Esophagus muscularis mucosa (tissue), 4 donors: ENCODE measurements at regions not wholly inside any gene's neighbourhood (a gene's known extent, or its start where the extent isn't known, plus 50 kb on each side); places are given as distances from the start of the nearest gene placed in this dataset.

Experiments
- DNase-seq: peaks from one replicate; pipeline ENCODE4 v3.0.0-alpha.2; 2017; ENCODE audit errors: extremely low spot score
- H3K27ac ChIP-seq, 4 donors: fragments of 200-600 bp; sonication (generic); replicated peaks in 1 of 4; 1 replicate in 3 of 4; 2 replicates in 1 of 4; pipeline ENCODE4 v1.5.1; 2016 to 2019; ENCODE audit warnings: mild to moderate bottlenecking in 1 of 4
- H3K27me3 ChIP-seq, 4 donors: fragments of 200-600 bp; sonication (generic); one replicate each; pipeline versions ENCODE4 v1.5.1 to v1.6.0; 2016 to 2019
- H3K36me3 ChIP-seq, 4 donors: fragments of 200-600 bp; sonication (generic); one replicate each; pipeline ENCODE4 v1.5.1; 2016 to 2019
- H3K4me1 ChIP-seq, 4 donors: fragments of 200-600 bp; sonication (generic); one replicate each; pipeline ENCODE4 v1.5.1; 2016 to 2019
- H3K4me3 ChIP-seq, 4 donors: fragments of 200-600 bp; sonication (generic); 1 replicate in 2 of 4; 2 replicates in 2 of 4; pipeline ENCODE4 v1.5.1; 2016 to 2019; ENCODE audit warnings: mild to moderate bottlenecking in 4 of 4, moderate library complexity in 1 of 4
- H3K9me3 ChIP-seq, 4 donors: fragments of 200-600 bp; sonication (generic); 1 replicate in 3 of 4; 2 replicates in 1 of 4; pipeline ENCODE4 v1.5.1; 2016 to 2019
- EP300 ChIP-seq: sonication (generic); formaldehyde crosslinking; IDR thresholded peaks from one replicate; pipeline ENCODE4 v1.6.1; 2017; ENCODE audit warnings: antibody characterized with exemption
- POLR2A ChIP-seq: fragments of 450-650 bp; IDR thresholded peaks from one replicate; pipeline ENCODE4 v1.6.1; 2017; ENCODE audit warnings: antibody characterized with exemption, moderate library complexity, mild to moderate bottlenecking, low read depth
- POLR2AphosphoS5 ChIP-seq, 2 donors: sonication (generic); formaldehyde crosslinking; IDR thresholded peaks; one replicate each; pipeline ENCODE4 v1.6.1; 2017; ENCODE audit warnings: antibody characterized with exemption in 2 of 2
- WGBS: methylation state at CpG from one replicate; pipeline ENCODE4 v1.1.5; 2018; 5-methylcytosine and 5-hydroxymethylcytosine counted together
- intact Hi-C: fragments of 100-400 bp; cut with DNase I; formaldehyde crosslinking; loops from one replicate; pipeline ENCODE4 v1.15.1; 2023
- TF ChIP-seq, protein P1 (sequence below), 3 experiments: fragments of 200-600 bp in 2 of 3; fragments of 450-650 bp in 1 of 3; sonication (generic) in 2 of 3; IDR thresholded peaks; one replicate each; pipeline ENCODE4 v1.5.1; 2017 to 2019; ENCODE audit warnings: antibody characterized with exemption in 3 of 3, mild to moderate bottlenecking in 2 of 3, moderate library complexity in 1 of 3

DNA sequence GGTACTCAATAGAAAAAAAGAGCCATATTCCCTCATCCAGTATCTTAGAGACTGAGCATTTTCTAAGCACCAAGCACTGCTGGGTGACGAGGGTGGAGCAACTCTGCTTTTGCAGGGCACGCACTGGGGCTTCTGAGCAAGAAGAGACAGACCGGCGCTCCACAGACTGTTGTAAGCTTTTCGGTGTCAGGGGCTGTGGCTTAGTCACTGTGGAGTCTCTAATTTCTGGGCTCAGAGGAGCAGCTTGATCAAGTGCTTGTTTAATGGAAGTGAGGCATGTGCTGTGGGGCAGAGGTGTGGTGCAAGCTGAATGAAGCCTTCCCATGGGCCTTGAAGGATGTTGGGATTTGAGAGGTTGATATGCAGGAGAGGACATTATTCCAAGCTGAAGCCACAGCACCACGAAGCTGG lies 227.1 kb downstream of the MYCN start:
- no peak for TF ChIP-seq POLR2AphosphoS5 (IDR thresholded peaks at IDR 0.05)
- TF ChIP-seq, protein P1, sequence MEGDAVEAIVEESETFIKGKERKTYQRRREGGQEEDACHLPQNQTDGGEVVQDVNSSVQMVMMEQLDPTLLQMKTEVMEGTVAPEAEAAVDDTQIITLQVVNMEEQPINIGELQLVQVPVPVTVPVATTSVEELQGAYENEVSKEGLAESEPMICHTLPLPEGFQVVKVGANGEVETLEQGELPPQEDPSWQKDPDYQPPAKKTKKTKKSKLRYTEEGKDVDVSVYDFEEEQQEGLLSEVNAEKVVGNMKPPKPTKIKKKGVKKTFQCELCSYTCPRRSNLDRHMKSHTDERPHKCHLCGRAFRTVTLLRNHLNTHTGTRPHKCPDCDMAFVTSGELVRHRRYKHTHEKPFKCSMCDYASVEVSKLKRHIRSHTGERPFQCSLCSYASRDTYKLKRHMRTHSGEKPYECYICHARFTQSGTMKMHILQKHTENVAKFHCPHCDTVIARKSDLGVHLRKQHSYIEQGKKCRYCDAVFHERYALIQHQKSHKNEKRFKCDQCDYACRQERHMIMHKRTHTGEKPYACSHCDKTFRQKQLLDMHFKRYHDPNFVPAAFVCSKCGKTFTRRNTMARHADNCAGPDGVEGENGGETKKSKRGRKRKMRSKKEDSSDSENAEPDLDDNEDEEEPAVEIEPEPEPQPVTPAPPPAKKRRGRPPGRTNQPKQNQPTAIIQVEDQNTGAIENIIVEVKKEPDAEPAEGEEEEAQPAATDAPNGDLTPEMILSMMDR (IDR thresholded peaks at IDR 0.05), result no peak
- TF ChIP-seq EP300, result no peak
- TF ChIP-seq POLR2A, result no peak
- no peaks in the 10 kb centered on the region for H3K4me1 ChIP-seq
- H3K9me3 ChIP-seq, result peaks cover 0 to 3% (median 0%) of the 10 kb centered on the region in 4 donors
- no peak overlapping the region for H3K27ac ChIP-seq
- H3K27me3 ChIP-seq, result peaks cover 0 to 23% (median 0%) of the 10 kb centered on the region in 4 donors
- intact Hi-C loops, result no loop called here
- peak; percentile 86 for DNase-seq
- H3K36me3 ChIP-seq, result no peaks in the 10 kb centered on the region
- 97% methylated on average over 6 of the region's 6 CpGs for WGBS
- no peak overlapping the region for H3K4me3 ChIP-seq

DNA sequence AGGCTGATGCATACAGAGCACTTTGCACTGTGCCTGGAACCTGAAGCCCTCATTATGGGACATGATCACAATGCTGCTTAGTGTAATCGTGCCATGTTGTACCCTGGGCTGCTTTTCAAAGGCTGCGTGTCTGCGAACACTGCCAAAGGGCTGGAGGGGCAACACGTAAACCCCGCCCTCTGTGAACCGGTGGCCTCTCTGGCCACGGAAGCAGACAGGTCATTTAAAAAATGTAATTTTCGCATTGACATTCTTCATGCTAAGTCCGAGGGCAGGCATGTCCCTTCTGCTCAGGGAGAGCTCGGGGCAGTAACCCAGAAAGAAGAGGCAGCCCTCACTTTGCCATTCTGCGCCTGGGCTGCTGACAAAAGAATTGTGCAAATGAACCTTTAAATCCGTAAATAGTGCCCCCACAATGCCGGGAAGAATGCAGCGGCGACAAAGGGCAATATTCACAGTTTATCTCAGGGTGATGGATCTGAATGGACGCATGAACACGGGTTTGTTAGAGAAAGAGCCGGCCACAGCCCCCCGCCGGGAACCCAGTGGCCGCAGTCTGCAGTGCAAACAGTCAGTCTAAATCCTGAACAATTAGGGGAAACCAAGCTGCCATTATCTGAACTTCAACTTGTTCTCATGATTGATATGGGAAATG lies 226.1 kb downstream of the MYCN start:
- H3K27me3 ChIP-seq, result peaks cover 0 to 23% (median 0%) of the 10 kb centered on the region in 4 donors
- TF ChIP-seq EP300, result no peak
- TF ChIP-seq, protein P1 (IDR thresholded peaks at IDR 0.05), result no peak
- no peak for TF ChIP-seq POLR2AphosphoS5 (IDR thresholded peaks at IDR 0.05)
- no peak for TF ChIP-seq POLR2A

DNA sequence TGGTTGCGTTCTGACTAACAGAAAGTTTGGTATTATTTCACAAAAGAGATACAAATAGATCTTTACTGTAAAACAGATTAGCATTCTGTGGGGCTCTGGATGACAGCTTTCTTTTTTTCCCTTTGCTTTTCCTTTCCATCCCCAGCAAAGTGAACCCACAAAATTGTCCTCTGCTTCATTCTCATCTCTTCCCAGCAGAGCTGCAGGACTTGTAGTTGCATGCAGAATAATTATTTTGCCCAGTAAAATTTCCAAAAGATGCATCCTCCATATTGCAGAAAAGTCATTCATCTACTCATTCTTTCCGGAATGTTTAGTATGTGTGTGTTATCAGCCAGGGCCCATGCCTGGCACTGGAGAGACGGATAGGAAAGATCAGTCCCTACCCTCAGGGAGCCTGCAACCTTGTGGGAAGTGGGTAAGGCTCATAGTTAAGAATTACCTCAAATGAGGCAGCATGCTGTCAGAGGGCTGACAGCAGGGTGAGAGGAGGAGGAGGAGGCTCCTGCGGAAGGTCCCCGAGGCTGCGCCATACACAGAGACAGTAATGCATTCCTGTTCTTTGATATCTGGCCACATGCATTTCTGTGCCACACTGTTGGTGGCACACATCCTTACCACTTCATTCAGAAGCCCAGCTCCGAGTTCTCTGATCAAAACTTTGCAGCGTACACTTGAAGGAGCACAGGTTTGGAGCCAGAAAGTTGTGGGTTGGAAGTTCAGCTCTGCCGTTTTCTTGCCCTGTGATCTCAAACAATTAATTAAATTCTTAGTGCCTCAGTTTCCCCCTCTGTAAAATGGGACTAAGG lies 225.4 kb downstream of the MYCN start:
- DNase-seq, result peak; percentile 34
- intact Hi-C loops, result no loop called here
- 82% methylated on average over 9 of the region's 9 CpGs for WGBS

More for the DNA sequence above, 226.1 kb downstream of the MYCN start:
- intact Hi-C loops, result no loop called here
- 76% methylated on average over 14 of the region's 21 CpGs for WGBS
- no peaks in the 10 kb centered on the region for H3K4me1 ChIP-seq
- peaks cover 0 to 3% (median 0%) of the 10 kb centered on the region in 4 donors for H3K9me3 ChIP-seq
- no peak overlapping the region for H3K27ac ChIP-seq
- no peaks in the 10 kb centered on the region for H3K36me3 ChIP-seq
- no peak overlapping the region for H3K4me3 ChIP-seq
- DNase-seq, result peak; percentile 87

DNA sequence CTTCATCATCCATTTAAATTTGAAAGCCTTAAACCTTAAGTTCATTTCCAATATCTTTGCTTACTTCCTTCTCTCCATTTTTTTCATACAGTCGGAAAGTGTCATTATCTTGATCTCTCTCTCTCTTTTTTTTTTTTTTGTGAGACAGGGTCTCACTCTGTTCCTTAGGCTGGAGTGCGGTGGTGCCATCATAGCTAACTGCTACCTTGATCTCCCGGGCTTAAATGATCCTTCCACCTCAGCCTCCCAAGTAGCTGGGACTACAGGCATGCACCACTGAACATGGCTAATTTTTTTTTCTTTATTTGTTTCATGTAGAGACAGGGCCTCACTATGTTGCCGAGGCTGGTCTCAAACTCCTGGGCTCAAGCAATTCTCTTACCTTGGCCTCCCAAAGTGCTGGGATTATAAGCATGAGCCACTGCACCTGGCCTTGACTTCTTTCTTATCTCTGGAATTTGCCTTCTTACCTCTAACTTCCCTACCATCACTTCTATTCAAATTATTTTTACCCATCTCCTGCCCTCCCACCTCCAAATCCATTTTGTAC lies 222.2 kb downstream of the MYCN start:
- H3K4me1 ChIP-seq, result no peaks in the 10 kb centered on the region
- intact Hi-C loops, result no loop called here
- no peak overlapping the region for H3K27ac ChIP-seq
- peaks cover 0 to 14% (median 0%) of the 10 kb centered on the region in 4 donors for H3K27me3 ChIP-seq
- H3K36me3 ChIP-seq, result no peaks in the 10 kb centered on the region
- peak; percentile 62 for DNase-seq
- WGBS, result 90% methylated on average over 4 of the region's 4 CpGs
- H3K4me3 ChIP-seq, result no peak overlapping the region
- no peaks in the 10 kb centered on the region for H3K9me3 ChIP-seq
- TF ChIP-seq, protein P1 (IDR thresholded peaks at IDR 0.05), result no peak
- TF ChIP-seq EP300, result no peak
- no peak for TF ChIP-seq POLR2AphosphoS5 (IDR thresholded peaks at IDR 0.05)
- TF ChIP-seq POLR2A, result no peak

More for the DNA sequence above, 225.4 kb downstream of the MYCN start:
- H3K36me3 ChIP-seq, result no peaks in the 10 kb centered on the region
- H3K27me3 ChIP-seq, result peaks cover 0 to 23% (median 0%) of the 10 kb centered on the region in 4 donors
- H3K27ac ChIP-seq, result no peak overlapping the region
- no peaks in the 10 kb centered on the region for H3K4me1 ChIP-seq
- no peak overlapping the region for H3K4me3 ChIP-seq
- peaks cover 0 to 3% (median 0%) of the 10 kb centered on the region in 4 donors for H3K9me3 ChIP-seq
- TF ChIP-seq POLR2A, result no peak
- TF ChIP-seq, protein P1 (IDR thresholded peaks at IDR 0.05), result no peak
- TF ChIP-seq EP300, result no peak
- TF ChIP-seq POLR2AphosphoS5 (IDR thresholded peaks at IDR 0.05), result no peak
